NOMO-1 treated with DMSO at 0.1 percent for 48 hours (cell line): ENCODE measurements at regions not wholly inside any gene's neighbourhood (a gene's known extent, or its start where the extent isn't known, plus 50 kb on each side); places are given as distances from the start of the nearest gene placed in this dataset.

ENCODE experiments used
- DNase-seq: peaks from one replicate; lab custom pipeline; 2025; ENCODE audit not compliant: unreplicated experiment; lab: John Stamatoyannopoulos, UW

- no peak for DNase-seq
Observed at GRCh38 chr11:130638033-130638432, 189.6 kb downstream of the ADAMTS15 start.

DNA sequence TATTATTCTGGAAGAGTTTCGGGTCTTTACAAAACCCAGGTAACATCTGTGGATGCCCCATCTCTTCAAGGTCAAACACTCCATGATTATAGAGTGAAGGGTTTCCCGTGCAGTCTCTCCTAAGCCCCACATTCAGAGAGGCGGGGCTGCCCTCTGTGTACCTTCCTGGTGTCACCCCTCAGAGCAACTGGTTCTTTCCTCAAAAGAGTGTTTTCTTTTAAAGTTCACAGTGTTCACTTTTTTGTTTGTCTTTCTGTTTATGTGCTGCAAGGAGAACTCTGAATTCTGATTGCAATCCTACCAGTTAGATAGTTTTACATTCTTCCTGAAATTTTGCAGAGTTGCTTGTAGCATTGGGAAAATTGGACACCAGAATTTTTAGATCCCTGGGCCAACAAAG lies 190.2 kb downstream of the ADAMTS15 start:
- DNase-seq = no peak

- no peak for DNase-seq
Observed at GRCh38 chr11:130639369-130639768, 190.9 kb downstream of the ADAMTS15 start.

- DNase-seq = no peak
Observed at GRCh38 chr11:130640526-130640925, 192.1 kb downstream of the ADAMTS15 start.

- DNase-seq = no peak
Observed at GRCh38 chr11:130641876-130642275, 193.4 kb downstream of the ADAMTS15 start.

DNA sequence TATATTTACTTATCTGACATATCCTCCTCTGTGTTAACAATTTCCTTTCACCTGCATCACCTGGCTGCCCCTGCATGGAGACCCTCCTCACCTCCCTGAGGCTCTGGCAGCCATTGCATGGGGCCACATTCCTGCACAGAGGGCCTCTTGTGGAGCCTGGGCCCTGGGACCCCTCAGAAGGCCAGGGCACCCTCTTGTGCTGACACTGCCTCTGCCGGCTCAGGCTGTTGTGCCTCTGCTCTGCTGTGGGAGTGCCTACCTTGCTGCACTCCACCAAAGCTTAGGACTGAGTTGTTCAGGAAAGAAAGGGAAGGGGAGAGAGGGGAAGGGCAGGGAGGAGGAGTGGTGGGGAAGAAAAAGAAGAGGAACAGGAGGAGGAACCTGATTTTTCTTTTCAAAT lies 194.5 kb downstream of the ADAMTS15 start:
- no peak for DNase-seq

GRCh38 chr11:130644187-130644586 lies 195.7 kb downstream of the ADAMTS15 start:
- DNase-seq = no peak

- no peak for DNase-seq
Observed at GRCh38 chr11:130645164-130645842, 196.9 kb downstream of the ADAMTS15 start.

DNA sequence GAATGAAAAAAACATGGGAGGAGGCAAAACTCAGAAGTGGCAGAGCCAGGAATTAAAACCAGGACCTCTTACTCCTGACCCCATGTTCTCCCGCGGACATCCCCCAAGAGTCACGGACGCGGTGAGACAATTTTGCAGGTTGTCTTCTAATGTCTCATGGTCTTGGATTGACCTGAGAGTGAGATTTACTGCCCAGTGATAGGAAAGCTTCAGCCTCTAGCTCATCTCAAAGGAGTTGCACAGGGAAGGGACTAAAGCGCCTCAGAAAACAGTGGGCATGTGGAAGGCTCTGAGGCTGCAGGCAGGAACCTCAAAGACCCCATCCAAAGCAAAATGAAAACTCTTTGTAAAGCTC lies 197.4 kb downstream of the ADAMTS15 start:
- DNase-seq = no peak

GRCh38 chr11:130646881-130647280 lies 198.4 kb downstream of the ADAMTS15 start:
- DNase-seq = no peak

DNA sequence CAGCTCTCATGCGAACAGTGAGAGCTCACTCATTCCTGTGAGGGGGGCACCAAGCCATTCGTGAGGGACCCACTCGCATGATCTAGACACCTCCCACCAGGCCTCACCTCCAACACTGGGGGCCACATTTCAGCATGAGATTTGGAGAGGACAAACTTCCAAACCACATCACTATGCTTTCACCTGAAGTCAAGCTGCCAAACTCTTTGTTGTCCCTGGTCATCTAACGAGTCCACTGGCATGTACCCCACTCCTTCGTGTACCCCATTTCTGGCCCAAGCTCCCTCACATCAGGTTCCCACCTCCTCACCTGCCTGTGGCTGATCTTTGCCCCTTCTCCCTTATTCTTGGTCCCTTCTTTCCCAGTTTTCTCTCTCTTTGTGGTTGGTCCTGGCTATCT lies 198.9 kb downstream of the ADAMTS15 start:
- DNase-seq = no peak

DNA sequence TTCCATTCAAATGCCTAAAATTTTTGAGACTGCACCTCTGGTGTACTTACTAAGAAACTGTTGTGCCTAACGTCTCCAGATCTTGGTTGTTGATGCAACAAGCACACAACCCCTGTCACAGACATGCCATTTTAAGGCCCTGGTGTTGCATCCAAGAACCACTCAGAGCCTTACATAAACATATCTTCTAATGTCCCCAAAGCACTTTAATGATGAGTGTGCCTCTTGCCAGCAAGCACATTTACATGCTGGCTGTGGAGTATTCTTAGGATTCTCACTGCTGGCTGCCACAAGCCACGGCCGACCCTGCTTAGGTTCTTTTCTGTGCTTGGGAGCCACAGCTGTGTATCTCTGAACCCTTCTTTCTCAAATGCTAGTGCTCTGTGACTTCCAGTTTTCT lies 201.4 kb downstream of the ADAMTS15 start:
- no peak for DNase-seq

GRCh38 chr11:130650456-130651030 lies 202.1 kb downstream of the ADAMTS15 start:
- DNase-seq = no peak

- no peak for DNase-seq
Observed at GRCh38 chr11:130651066-130651855, 202.8 kb downstream of the ADAMTS15 start.

DNA sequence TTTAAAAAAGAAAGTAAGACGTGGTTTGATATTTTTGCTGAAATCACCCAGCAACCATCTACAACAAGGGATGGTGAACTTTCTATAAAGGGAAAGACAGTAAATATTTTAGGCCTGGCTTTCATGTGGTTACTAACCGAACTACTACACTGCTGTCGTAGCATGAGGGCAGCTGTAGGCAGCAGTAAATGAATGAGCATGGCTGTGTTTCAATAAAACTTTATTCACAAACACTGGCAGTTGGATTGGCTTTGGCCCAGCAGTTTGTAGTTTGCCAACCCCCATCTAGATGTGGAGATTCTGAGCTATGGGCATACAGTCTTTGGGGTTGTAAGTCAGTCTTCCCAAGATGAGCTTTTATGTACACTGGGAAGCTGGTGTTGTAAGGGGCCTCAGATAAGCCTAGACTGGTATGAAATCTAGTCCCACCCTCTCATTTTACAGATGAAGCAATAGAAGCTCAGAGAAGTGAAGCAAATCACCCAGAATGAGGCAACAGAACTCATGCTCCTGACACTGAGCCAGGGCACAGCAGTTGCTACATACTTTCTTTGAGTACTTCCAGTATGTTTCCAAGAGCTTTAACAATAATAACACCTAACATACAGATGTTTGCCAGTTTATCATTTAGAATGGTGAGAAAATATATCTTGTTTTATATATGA lies 204.4 kb downstream of the ADAMTS15 start:
- DNase-seq = no peak

GRCh38 chr11:130653838-130654636 lies 205.6 kb downstream of the ADAMTS15 start:
- no peak for DNase-seq

- no peak for DNase-seq
Observed at GRCh38 chr11:130655300-130655699, 206.9 kb downstream of the ADAMTS15 start.

GRCh38 chr11:130666781-130667251 lies 218.4 kb downstream of the ADAMTS15 start:
- DNase-seq = no peak

DNA sequence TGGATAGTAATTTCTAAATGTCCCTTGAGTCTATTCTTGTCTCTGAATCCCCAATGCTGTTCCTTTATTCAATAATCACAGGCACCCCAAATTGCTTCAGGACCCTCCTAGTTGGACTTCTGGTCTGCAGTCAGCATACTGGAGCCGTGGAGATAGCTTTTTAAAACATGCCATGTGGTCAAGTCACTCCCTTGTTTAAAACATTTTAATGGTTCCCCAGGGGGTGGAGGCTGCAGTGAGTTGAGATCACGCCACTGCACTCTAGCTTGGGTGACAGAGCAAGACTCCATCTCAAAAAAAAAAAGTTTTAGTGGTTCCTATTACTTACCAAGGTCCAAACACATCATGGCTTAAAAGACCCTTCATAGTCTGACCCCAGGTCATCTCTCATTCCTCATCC lies 220.3 kb downstream of the ADAMTS15 start:
- no peak for DNase-seq

DNA sequence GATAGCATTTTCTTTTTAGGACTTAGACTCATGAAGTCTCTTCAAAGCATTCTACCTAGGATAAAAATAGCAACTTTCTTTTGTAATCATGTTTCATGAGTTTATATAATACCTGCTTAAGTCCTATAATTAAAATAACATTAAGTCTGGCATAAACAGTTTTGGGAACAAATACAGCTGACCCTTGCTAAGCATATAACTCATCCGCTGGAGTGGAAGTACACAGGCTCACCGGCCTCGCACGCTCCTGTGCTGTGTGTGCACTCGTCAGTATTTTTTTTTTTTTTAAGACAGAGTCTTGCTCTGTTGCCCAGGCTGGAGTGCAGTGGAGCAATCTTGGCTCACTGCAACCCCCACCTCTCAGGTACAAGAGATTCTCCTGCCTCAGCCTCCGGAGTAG lies 221.8 kb downstream of the ADAMTS15 start:
- no peak for DNase-seq
